GM23248 (cell line): ENCODE measurements at regions not wholly inside any gene's neighbourhood (a gene's known extent, or its start where the extent isn't known, plus 50 kb on each side); places are given as distances from the start of the nearest gene placed in this dataset.

Experiments used
- DNase-seq: peaks from one replicate; pipeline ENCODE4 v3.0.0-alpha.2; 2015
- H2AFZ ChIP-seq: fragments of 200-600 bp; sonication (generic); 2 replicates; pipeline ENCODE4 v1.6.1; 2016; ENCODE audit warnings: antibody characterized with exemption
- H3F3A ChIP-seq: fragments of 200-600 bp; sonication (generic); 2 replicates; pipeline ENCODE4 v1.6.1; 2016; ENCODE audit warnings: mild to moderate bottlenecking, antibody characterized with exemption, mixed run types; ENCODE audit not compliant: insufficient read depth
- H3K27ac ChIP-seq: fragments of 200-600 bp; sonication (generic); 2 replicates; pipeline ENCODE4 v1.5.1; 2016; ENCODE audit warnings: mild to moderate bottlenecking
- H3K27me3 ChIP-seq: fragments of 200-600 bp; sonication (generic); replicated peaks from 2 replicates; pipeline ENCODE4 v1.6.1; 2016; ENCODE audit warnings: mild to moderate bottlenecking; ENCODE audit not compliant: insufficient read depth
- H3K36me3 ChIP-seq: fragments of 200-600 bp; sonication (generic); 2 replicates; pipeline ENCODE4 v1.6.1; 2016; ENCODE audit warnings: low read depth, mild to moderate bottlenecking
- H3K4me1 ChIP-seq: fragments of 200-600 bp; sonication (generic); 2 replicates; pipeline ENCODE4 v1.6.1; 2016; ENCODE audit warnings: mild to moderate bottlenecking; ENCODE audit not compliant: insufficient read depth
- H3K4me2 ChIP-seq: fragments of 200-600 bp; sonication (generic); one replicate; pipeline ENCODE4 v1.6.1; 2016; ENCODE audit warnings: mild to moderate bottlenecking; ENCODE audit not compliant: unreplicated experiment
- H3K4me3 ChIP-seq: fragments of 200-600 bp; sonication (generic); 2 replicates; pipeline ENCODE4 v1.5.1; 2016; ENCODE audit warnings: mild to moderate bottlenecking
- H3K79me2 ChIP-seq: fragments of 200-600 bp; sonication (generic); 2 replicates; pipeline ENCODE4 v1.6.1; 2016; ENCODE audit warnings: mild to moderate bottlenecking; ENCODE audit not compliant: insufficient read depth
- H3K9ac ChIP-seq: fragments of 200-600 bp; sonication (generic); 2 replicates; pipeline ENCODE4 v1.6.1; 2016; ENCODE audit warnings: mild to moderate bottlenecking
- H3K9me2 ChIP-seq: fragments of 200-600 bp; sonication (generic); 2 replicates; pipeline ENCODE4 v1.6.1; 2016; ENCODE audit warnings: mixed run types, mild to moderate bottlenecking, moderate library complexity; ENCODE audit not compliant: insufficient read depth
- H3K9me3 ChIP-seq: fragments of 200-600 bp; sonication (generic); one replicate; pipeline ENCODE4 v1.6.1; 2017; ENCODE audit warnings: low read depth
- H4K20me1 ChIP-seq: fragments of 200-600 bp; sonication (generic); 2 replicates; pipeline ENCODE4 v1.6.0; 2016; ENCODE audit not compliant: insufficient read depth
- EZH2 ChIP-seq: fragments of 200-600 bp; sonication (generic); IDR thresholded peaks from 2 replicates; pipeline ENCODE4 v1.6.1; 2018; ENCODE audit warnings: antibody characterized with exemption, mild to moderate bottlenecking; ENCODE audit not compliant: insufficient read depth, poor library complexity, severe bottlenecking
- EZH2phosphoT487 ChIP-seq: fragments of 200-600 bp; sonication (generic); IDR thresholded peaks from 2 replicates; pipeline ENCODE4 v1.6.1; 2018; ENCODE audit warnings: antibody characterized with exemption, moderate library complexity, mild to moderate bottlenecking, low read depth; ENCODE audit not compliant: insufficient read depth
- WGBS, 2 experiments: methylation state at CpG; one replicate each; pipeline ENCODE4 v1.1.6; 2015 to 2017; ENCODE audit warnings: low lambda C conversion rate in 2 of 2, low coverage in 1 of 2; ENCODE audit errors: missing lambda C conversion rate in 2 of 2; 5-methylcytosine and 5-hydroxymethylcytosine counted together
- in situ Hi-C: fragments of 300-500 bp; cut with MboI; formaldehyde crosslinking; loops from 2 replicates; pipeline ENCODE4 v1.15.0; 2020

DNA sequence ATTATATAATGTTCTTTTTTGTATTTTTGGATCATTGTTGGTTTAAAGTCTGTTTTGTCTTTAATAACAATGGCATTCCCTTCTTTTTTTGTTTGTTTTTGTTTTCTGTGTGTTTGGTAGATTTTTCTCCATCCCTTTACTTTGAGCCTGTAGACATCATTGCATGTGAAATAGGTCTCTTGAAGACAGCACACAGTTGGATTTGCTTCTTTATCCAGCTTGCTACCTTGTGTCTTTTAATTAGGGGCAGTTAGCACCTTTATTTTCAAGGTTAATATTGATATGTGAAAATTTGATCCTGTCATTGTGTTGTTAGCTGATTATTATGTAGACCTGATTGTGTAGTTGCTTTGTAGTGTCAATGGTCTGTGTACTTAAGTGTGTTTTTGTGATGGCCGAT lies 235.7 kb downstream of the KCNJ3 start:
- DNase-seq = no peak
- Histone ChIP-seq H3F3A (no peaks in the 10 kb centered on the region), H3K27ac (no peak overlapping the region), H3K9ac (no peak overlapping the region), H3K27me3 (no peaks in the 10 kb centered on the region), H3K36me3 (no peaks in the 10 kb centered on the region), H3K4me3 (no peak overlapping the region), H3K9me3 (peaks cover 10% of the 10 kb centered on the region), H3K9me2 (no peaks in the 10 kb centered on the region), H4K20me1 (no peaks in the 10 kb centered on the region), H3K79me2 (no peaks in the 10 kb centered on the region), H3K4me2 (no peak overlapping the region), H3K4me1 (no peaks in the 10 kb centered on the region), H2AFZ (no peak overlapping the region)
- in situ Hi-C loops = no loop called here
- TF ChIP-seq EZH2phosphoT487 = no peak
- TF ChIP-seq EZH2 = no peak
- WGBS, 2 experiments = 7 to 13% methylated on average over 1 of the region's 1 CpG

DNA sequence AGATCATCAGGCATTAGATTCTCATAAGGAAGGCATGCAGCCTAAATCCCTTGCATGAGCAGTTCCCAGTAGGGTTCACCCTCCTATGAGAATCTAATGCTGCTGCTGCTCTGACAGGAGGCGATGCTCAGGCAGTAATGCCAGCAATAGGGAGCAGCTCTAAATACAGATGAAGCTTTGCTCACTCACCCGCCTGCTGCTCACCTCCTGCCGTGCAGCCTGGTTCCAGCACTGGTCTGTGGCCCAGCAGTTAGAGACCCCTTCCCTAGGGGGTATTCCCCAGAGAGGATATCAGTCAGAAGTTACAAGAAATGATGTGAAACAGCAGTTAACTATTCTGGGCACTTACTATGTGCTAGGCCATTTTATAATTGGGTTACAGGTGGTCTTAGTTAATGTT lies 226.0 kb downstream of the KCNJ3 start:
- Histone ChIP-seq H3K9me3 (no peaks in the 10 kb centered on the region), H3K27ac (no peak overlapping the region), H2AFZ (no peak overlapping the region), H3K4me2 (no peak overlapping the region), H3K9ac (no peak overlapping the region), H3K27me3 (no peaks in the 10 kb centered on the region), H3K4me1 (no peaks in the 10 kb centered on the region), H3K4me3 (no peak overlapping the region), H3K79me2 (no peaks in the 10 kb centered on the region), H4K20me1 (no peaks in the 10 kb centered on the region), H3K9me2 (no peaks in the 10 kb centered on the region), H3K36me3 (no peaks in the 10 kb centered on the region), H3F3A (no peaks in the 10 kb centered on the region)
- TF ChIP-seq EZH2 = no peak
- no peak for TF ChIP-seq EZH2phosphoT487
- DNase-seq = no peak
- 18 to 21% methylated on average over 3 of the region's 3 CpGs for WGBS, 2 experiments
- in situ Hi-C loops = no loop called here

DNA sequence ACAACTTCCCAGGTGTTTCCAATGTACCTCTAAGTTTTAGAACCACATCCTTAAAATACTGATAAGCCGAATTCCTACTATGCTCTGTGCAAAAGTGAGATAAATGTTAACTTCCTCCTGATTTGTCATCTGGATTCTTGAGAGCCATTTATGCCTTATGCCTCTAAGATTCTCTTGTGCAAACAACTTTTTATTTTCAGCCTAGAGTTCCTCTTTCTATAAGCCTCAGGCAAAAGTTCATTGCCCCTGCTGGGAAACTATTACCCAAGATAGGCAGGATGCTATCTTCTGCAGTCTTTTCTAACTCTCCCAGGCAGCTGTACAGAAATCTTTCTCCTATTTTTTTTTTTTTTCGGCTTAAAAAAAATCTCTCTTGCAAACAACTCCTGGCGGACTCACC lies 216.1 kb downstream of the KCNJ3 start:
- no peaks in the 10 kb centered on the region for H3K9me3 ChIP-seq
- no peaks in the 10 kb centered on the region for H3K27me3 ChIP-seq
- H3K4me2 ChIP-seq = no peak overlapping the region
- in situ Hi-C loops = no loop called here
- no peaks in the 10 kb centered on the region for H3K4me1 ChIP-seq
- H4K20me1 ChIP-seq = no peaks in the 10 kb centered on the region
- H3F3A ChIP-seq = no peaks in the 10 kb centered on the region
- TF ChIP-seq EZH2 (no peak), EZH2phosphoT487 (no peak)
- H3K36me3 ChIP-seq = no peaks in the 10 kb centered on the region
- no peaks in the 10 kb centered on the region for H3K79me2 ChIP-seq
- H3K9me2 ChIP-seq = no peaks in the 10 kb centered on the region
- 1 to 5% methylated on average over 3 of the region's 3 CpGs for WGBS, 2 experiments
- DNase-seq = no peak
- no peak overlapping the region for H3K27ac ChIP-seq
- no peak overlapping the region for H3K9ac ChIP-seq
- H2AFZ ChIP-seq = no peak overlapping the region
- no peak overlapping the region for H3K4me3 ChIP-seq

DNA sequence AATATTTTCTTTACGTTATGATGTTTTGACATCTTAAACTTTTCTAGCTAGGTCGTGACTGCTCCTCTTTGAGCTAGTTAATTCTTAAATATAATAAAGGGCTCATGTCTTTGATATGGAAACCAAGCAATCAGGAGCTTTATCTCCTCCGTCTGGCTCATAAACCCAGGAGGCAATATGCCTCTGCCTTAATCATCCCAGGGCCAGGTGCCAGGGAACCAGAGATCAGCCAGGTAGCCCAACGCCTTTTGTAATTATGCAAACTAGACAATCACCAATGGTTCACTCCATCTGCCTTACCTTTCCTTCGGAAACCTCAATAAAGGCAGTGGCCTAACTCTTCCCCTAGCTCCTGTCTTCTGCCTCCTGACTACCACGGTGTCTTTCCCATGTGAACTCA lies 213.7 kb downstream of the KCNJ3 start:
- no peaks in the 10 kb centered on the region for H3F3A ChIP-seq
- no peak overlapping the region for H3K9ac ChIP-seq
- H3K9me3 ChIP-seq = no peaks in the 10 kb centered on the region
- in situ Hi-C loops = no loop called here
- H3K4me2 ChIP-seq = no peak overlapping the region
- H3K9me2 ChIP-seq = no peaks in the 10 kb centered on the region
- TF ChIP-seq EZH2phosphoT487 (no peak), EZH2 (no peak)
- no peaks in the 10 kb centered on the region for H3K27me3 ChIP-seq
- DNase-seq = no peak
- WGBS, 2 experiments = 23 to 25% methylated on average over 6 of the region's 6 CpGs
- H3K79me2 ChIP-seq = no peaks in the 10 kb centered on the region
- no peak overlapping the region for H3K27ac ChIP-seq
- no peak overlapping the region for H3K4me3 ChIP-seq
- no peaks in the 10 kb centered on the region for H3K36me3 ChIP-seq
- H3K4me1 ChIP-seq = no peaks in the 10 kb centered on the region
- no peaks in the 10 kb centered on the region for H4K20me1 ChIP-seq
- no peak overlapping the region for H2AFZ ChIP-seq

DNA sequence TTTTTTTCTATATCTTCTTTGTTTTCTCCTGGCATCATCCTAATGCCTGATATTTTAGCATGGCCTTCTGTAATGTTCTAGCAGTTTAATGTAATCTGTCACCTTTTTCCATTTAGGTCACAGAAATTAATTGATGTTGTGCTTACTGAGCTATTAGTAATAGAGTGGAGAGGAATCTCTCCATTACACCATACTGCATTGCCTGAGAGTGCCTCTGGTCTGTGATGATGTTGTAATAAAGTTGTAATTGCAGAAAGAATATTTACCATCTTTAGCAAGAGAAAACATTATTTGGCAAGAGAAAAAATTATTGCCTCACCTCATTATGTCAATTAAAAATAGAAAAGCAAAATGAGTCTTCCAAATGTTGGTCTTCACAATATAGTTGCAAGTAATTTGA lies 213.2 kb downstream of the KCNJ3 start:
- H3K27me3 ChIP-seq = no peaks in the 10 kb centered on the region
- no peak overlapping the region for H2AFZ ChIP-seq
- H3K36me3 ChIP-seq = no peaks in the 10 kb centered on the region
- no peaks in the 10 kb centered on the region for H4K20me1 ChIP-seq
- DNase-seq = no peak
- no peak overlapping the region for H3K9ac ChIP-seq
- H3K79me2 ChIP-seq = no peaks in the 10 kb centered on the region
- no peak overlapping the region for H3K4me2 ChIP-seq
- TF ChIP-seq EZH2 = no peak
- TF ChIP-seq EZH2phosphoT487 = no peak
- no peak overlapping the region for H3K4me3 ChIP-seq
- no peaks in the 10 kb centered on the region for H3F3A ChIP-seq
- H3K9me2 ChIP-seq = no peaks in the 10 kb centered on the region
- no peaks in the 10 kb centered on the region for H3K9me3 ChIP-seq
- no peaks in the 10 kb centered on the region for H3K4me1 ChIP-seq
- in situ Hi-C loops = no loop called here
- H3K27ac ChIP-seq = no peak overlapping the region
